DMS114 treated with DMSO at 0.1 percent for 48 hours (cell line): ENCODE measurements at regions not wholly inside any gene's neighbourhood (a gene's known extent, or its start where the extent isn't known, plus 50 kb on each side); places are given as distances from the start of the nearest gene placed in this dataset.
"Not testable (repeated sequence)": the region's sequence is repeated elsewhere in the genome, so short reads cannot be mapped to it uniquely, and the experiment has no call there.

Source experiments
- DNase-seq: peaks from one replicate; lab custom pipeline; 2025; ENCODE audit not compliant: unreplicated experiment; lab: John Stamatoyannopoulos, UW

- DNase-seq = not testable (repeated sequence)
Observed at GRCh38 chr7:125274742-125275141, 345.1 kb upstream of the POT1 start.

DNA sequence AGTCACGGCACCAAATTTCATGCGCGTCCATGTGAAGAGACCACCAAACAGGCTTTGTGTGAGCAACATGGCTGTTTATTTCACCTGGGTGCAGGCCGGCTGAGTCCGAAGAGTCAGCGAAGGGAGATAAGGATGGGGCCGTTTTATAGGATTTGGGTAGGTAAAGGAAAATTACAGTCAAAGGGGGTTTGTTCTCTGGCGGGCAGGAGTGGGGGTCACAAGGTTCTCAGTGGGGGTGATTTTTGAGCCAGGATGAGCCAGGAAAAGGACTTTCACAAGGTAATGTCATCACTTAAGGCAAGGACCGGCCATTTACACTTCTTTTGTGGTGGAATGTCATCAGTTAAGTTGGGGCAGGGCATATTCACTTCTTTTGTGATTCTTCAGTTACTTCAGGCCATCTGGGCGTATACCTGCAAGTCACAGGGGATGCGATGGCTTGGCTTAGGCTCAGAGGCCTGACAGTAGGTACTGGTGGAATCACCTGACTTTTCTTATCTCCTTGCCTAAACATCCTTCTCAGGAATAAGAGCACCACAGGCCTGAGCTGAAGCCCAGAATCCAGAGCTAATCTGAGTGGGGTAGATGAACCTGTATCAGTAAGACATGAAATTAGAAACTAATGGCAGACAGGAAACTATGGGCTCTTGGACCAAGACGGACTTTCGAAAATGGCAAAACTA, 334.7 kb upstream of the POT1 start:
- DNase-seq = not testable (repeated sequence)

DNA sequence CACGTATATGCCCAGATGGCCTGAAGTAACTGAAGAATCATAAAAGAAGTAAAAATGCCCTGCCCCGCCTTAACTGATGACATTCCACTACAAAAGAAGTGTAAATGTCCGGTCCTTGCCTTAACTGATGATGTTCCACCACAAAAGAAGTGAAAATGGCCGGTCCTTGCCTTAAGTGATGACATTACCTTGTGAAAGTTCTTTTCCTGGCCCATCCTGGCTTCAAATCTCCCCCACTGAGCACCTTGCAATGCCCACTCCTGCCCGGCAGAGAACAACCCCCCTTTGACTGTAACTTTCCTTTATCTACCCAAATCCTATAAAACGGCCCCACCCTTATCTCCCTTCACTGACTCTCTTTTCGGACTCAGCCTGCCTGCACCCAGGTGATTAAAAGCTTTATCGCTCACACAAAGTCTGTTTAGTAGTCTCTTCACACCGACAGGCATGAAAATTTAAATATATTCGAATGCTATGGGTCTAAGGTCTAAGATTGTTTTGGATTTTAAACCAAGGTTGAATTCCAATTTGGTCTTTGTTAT, 329.3 kb upstream of the POT1 start:
- not testable (repeated sequence) for DNase-seq

DNA sequence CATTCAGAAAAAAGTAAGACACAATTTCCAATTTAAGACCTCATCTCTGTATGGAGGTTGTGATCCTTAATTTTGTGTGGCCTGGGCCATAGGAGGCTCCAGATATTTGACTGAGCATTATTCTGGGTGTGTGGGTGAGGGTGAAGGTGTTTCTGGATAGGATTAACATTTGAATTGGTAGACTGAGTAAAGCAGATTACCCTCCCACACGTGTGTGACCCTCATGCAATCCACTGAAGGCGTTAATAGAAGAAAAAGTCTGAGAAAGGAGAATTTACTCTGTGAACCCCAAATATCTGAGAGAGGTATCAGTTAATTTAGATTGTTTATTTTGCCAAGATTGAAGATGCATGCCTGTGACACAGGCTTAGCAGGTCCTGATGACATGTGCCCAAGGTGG, 328.0 kb upstream of the POT1 start:
- DNase-seq = no peak

- no peak for DNase-seq
Observed at GRCh38 chr7:125256446-125256845, 326.8 kb upstream of the POT1 start.

DNA sequence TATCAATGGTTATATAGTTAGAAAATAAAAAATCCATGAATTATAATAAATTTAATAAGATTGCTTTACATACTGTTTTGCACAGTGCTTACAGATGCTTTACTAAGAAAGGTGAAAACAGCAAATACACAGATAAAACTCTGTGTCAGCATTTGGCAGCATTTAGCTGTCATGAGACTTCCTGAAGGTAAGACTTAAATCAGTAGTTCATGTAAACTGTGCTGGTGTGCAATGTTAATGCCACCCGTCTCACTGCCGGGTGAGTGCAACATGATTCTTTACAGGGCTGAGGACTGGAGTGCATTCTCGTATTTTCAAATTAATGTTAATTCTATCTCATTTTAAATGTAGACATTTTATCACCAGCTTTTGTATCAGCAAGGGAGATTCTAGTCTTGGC, 326.2 kb upstream of the POT1 start:
- DNase-seq = no peak

DNA sequence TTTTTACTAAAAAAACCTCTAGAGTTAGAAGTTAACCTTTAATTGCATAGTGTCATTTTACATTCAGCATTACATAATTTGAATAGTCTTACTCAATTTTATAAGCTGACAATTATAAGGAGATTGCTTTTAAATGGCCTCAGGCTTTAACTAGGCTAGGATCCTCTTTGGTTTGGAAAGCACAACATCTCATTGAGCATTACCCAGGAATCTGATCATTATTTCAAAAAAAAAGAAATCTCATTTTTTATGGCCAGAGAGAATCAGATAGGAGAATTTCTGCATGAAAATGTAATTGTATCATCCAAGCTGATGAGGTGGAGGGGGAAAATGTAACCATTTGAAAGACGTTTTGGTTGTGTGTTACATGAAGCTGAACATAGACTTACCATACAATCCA, 324.9 kb upstream of the POT1 start:
- DNase-seq = no peak

GRCh38 chr7:125253452-125254190, 324.0 kb upstream of the POT1 start:
- no peak for DNase-seq

GRCh38 chr7:125247514-125248098, 318.0 kb upstream of the POT1 start:
- DNase-seq = no peak

DNA sequence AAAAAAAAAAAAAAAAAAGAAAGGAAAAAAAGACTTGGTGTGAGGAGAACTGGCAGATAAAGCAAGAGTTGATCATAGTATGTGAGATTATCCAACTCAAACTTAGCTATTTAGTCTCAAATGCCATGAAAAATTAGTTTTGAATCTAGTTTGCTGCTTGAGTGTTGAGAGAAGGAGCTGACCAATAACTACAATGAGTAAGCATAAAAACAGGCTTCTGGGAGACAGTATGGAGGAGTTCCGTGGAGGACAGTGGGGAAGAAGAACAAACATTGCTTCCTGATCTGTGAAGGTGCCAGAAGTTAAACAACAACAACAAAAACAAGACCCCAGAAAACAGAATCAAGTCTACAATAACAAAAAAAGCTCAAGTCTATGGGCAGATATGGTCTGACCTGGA, 317.1 kb upstream of the POT1 start:
- DNase-seq = no peak

GRCh38 chr7:125241548-125241947, 311.9 kb upstream of the POT1 start:
- DNase-seq = no peak

GRCh38 chr7:125222596-125222995, 293.0 kb upstream of the POT1 start:
- DNase-seq = no peak

DNA sequence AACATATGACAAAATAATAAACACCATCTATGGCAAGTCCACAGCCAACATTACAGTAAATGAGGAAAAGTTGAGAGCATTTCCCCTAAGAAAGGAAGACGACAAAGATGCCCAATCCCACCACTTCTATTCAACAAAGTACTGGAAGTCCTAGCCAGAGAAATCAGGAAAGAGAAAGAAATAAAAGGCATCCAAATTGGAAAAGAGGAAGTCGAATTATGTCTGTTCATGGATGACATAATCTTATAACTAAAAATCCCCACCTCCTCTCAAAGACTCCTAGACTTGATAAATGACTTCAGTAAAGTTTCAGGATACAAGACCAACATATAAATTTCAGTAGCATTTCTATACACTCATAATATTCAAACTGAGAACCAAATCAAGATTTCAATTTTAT, 288.5 kb upstream of the POT1 start:
- DNase-seq = no peak

DNA sequence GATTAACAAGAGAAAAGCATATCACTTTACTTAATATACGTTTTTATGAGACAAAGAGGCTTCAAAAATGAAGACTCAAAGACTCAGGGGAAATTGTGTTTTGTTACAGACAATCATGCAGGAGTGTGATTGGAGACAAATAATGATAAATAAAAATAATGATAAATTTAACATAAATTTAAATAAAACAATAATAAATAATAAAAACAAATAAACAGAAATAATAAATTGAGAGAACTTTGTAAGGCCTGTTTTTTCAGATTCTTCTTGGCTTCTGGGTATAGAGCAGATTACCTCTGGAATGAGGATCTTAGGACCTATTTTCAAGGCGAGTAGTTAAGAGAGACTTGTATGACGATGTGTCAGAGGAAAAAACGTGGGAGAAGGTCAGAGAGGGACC, 271.4 kb upstream of the POT1 start:
- DNase-seq = no peak

- no peak for DNase-seq
Observed at GRCh38 chr7:125197731-125198393, 268.2 kb upstream of the POT1 start.

DNA sequence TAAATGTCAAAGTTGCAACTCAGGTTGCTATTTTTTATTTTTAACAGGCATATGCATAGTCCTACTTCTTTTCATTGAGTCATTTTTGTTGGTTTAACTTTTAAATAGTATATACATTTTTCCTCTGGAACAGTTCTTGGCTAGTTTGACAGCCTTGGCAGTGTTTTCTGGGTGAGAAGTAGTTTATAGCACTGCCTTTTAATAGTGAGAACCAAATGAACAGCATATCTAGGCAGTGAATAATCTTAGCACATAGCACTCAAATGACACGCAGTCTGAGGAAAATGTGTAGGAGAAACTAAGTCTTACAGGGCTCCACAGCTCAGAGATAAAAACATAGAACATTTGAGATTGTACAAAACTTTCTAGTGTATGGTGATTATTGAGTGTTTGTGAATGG, 265.5 kb upstream of the POT1 start:
- no peak for DNase-seq

GRCh38 chr7:125193263-125193662, 263.6 kb upstream of the POT1 start:
- no peak for DNase-seq

DNA sequence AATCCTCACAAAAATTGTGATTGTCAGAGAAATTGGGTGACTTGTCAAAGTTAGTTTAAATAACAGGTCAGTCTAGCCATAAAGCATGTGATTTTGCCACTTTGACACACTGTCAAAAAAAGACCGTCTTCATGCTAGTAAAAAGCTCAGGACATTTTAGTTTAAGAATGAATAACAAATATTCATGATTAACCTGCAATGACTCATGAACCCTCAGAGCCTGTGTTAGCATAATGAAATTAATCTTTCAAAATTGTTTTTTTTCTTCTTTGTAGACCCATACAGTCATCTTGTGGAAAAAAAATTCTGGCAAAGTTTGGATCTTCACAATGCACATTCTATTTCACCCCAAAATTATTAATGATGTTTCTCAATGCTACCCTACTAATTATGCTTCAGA, 255.2 kb upstream of the POT1 start:
- DNase-seq = no peak

- DNase-seq = not testable (repeated sequence)
Observed at GRCh38 chr7:125181569-125182267, 252.1 kb upstream of the POT1 start.

- no peak for DNase-seq
Observed at GRCh38 chr7:125173571-125173970, 243.9 kb upstream of the POT1 start.

GRCh38 chr7:125169088-125169487, 239.5 kb upstream of the POT1 start:
- DNase-seq = no peak
